B cell (primary cell): ENCODE measurements at regions not wholly inside any gene's neighbourhood (a gene's known extent, or its start where the extent isn't known, plus 50 kb on each side); places are given as distances from the start of the nearest gene placed in this dataset.

Source experiments
- ATAC-seq: fragments of 200-7000 bp; cut with Tn5 transposase; one replicate; pipeline ENCODE4 v1.10.0; 2021; ENCODE audit warnings: low read depth, mild to moderate bottlenecking, moderate number of reproducible peaks, moderate library complexity
- CTCF ChIA-PET: fragments of 350-600 bp; sonication (Branson Sonifier 250); formaldehyde crosslinking; loops from one replicate; lab custom pipeline; 2021; ENCODE audit warnings: antibody characterized with exemption, inconsistent platforms; lab: Charles Lee
- POLR2A ChIA-PET: fragments of 350-600 bp; sonication (Branson Sonifier 250); formaldehyde crosslinking; loops from one replicate; lab custom pipeline; 2021; ENCODE audit warnings: antibody characterized with exemption; lab: Charles Lee
- DNase-seq: peaks from one replicate; pipeline ENCODE4 v3.0.0; 2013
- H2AFZ ChIP-seq: 2 replicates; pipeline ENCODE4 v1.6.1; 2012; ENCODE audit warnings: mild to moderate bottlenecking, low read depth, low read length; ENCODE audit not compliant: insufficient read depth, poor library complexity, severe bottlenecking
- H3K27ac ChIP-seq, 2 donors: 1 replicate in 1 of 2; 2 replicates in 1 of 2; pipeline ENCODE4 v1.5.1; 2012 to 2013; ENCODE audit warnings: low read length in 2 of 2, mild to moderate bottlenecking in 2 of 2, moderate library complexity in 1 of 2
- H3K27me3 ChIP-seq, 4 experiments: fragments of 200-600 bp in 1 of 4; sonication (generic) in 1 of 4; replicated peaks in 1 of 4; 1 replicate in 2 of 4; 2 replicates in 2 of 4; pipeline versions ENCODE4 v1.6.1 to v1.7.0; 2013 to 2016; ENCODE audit warnings: low read length in 3 of 4, mild to moderate bottlenecking in 2 of 4, mixed read lengths in 1 of 4, moderate library complexity in 1 of 4; ENCODE audit not compliant: insufficient read depth in 4 of 4, control insufficient read depth in 3 of 4; ENCODE audit errors: control extremely low read depth in 1 of 4
- H3K36me3 ChIP-seq, 2 experiments: replicated peaks in 1 of 2; 1 replicate in 1 of 2; 2 replicates in 1 of 2; pipeline versions ENCODE4 v1.6.1 to v1.7.1; 2013; ENCODE audit warnings: low read length in 1 of 2; ENCODE audit not compliant: insufficient read depth in 2 of 2, control insufficient read depth in 1 of 2; ENCODE audit errors: control extremely low read depth in 1 of 2, extremely low read depth in 1 of 2
- H3K4me1 ChIP-seq, 2 donors: fragments of 200-600 bp in 1 of 2; sonication (generic) in 1 of 2; 1 replicate in 1 of 2; 2 replicates in 1 of 2; pipeline versions ENCODE4 v1.5.1 to v1.6.1; 2013 to 2017; ENCODE audit warnings: low read length in 2 of 2; ENCODE audit not compliant: control insufficient read depth in 2 of 2, insufficient read depth in 2 of 2
- H3K4me2 ChIP-seq: replicated peaks from 2 replicates; pipeline ENCODE3; 2012; ENCODE audit warnings: mild to moderate bottlenecking, low read depth, low read length; ENCODE audit not compliant: poor library complexity, severe bottlenecking
- H3K4me3 ChIP-seq, 5 experiments: fragments of 200-600 bp in 1 of 5; sonication (generic) in 1 of 5; 1 replicate in 3 of 5; 2 replicates in 2 of 5; pipeline versions ENCODE4 v1.5.1 to v1.7.0; 2011 to 2016; ENCODE audit warnings: low read length in 4 of 5, mild to moderate bottlenecking in 4 of 5, low read depth in 2 of 5, control low read depth in 1 of 5, moderate library complexity in 1 of 5; ENCODE audit not compliant: insufficient read depth in 1 of 5; ENCODE audit errors: control extremely low read depth in 1 of 5, extremely low read depth in 1 of 5
- H3K79me2 ChIP-seq: fragments of 200-600 bp; sonication (generic); one replicate; pipeline ENCODE4 v1.6.0; 2016; ENCODE audit warnings: low read length; ENCODE audit not compliant: control insufficient read depth, insufficient read depth
- H3K9ac ChIP-seq: fragments of 200-600 bp; sonication (generic); 2 replicates; pipeline ENCODE4 v1.6.1; 2017; ENCODE audit warnings: mild to moderate bottlenecking, low read length, moderate library complexity
- H3K9me3 ChIP-seq, 3 donors: one replicate each; pipeline versions ENCODE4 v1.6.1 to v1.7.1; 2013; ENCODE audit warnings: low read length in 2 of 3; ENCODE audit not compliant: control insufficient read depth in 2 of 3, insufficient read depth in 1 of 3; ENCODE audit errors: control extremely low read depth in 1 of 3
- H4K20me1 ChIP-seq: 2 replicates; pipeline ENCODE4 v1.6.0; 2012; ENCODE audit warnings: mild to moderate bottlenecking, low read length; ENCODE audit not compliant: insufficient read depth, control insufficient read depth, poor library complexity, severe bottlenecking
- H3K27ac Mint-ChIP-seq: one replicate; pipeline ENCODE4 v1.8.0; 2021; ENCODE audit warnings: mixed read lengths
- H3K27me3 Mint-ChIP-seq: one replicate; pipeline ENCODE4 v1.8.0; 2021; ENCODE audit warnings: mixed read lengths
- H3K4me1 Mint-ChIP-seq: one replicate; pipeline ENCODE4 v1.8.0; 2021; ENCODE audit warnings: mixed read lengths
- H3K4me3 Mint-ChIP-seq: one replicate; pipeline ENCODE4 v1.8.0; 2021; ENCODE audit warnings: mixed read lengths
- H3K9me3 Mint-ChIP-seq: one replicate; pipeline ENCODE4 v1.8.0; 2022; ENCODE audit warnings: mixed read lengths; ENCODE audit not compliant: insufficient read depth
- CTCF ChIP-seq: fragments of 200-600 bp; IDR thresholded peaks from one replicate; pipeline ENCODE4 v1.8.0; 2022; ENCODE audit warnings: antibody characterized with exemption, mild to moderate bottlenecking
- EZH2 ChIP-seq: IDR thresholded peaks from 2 replicates; pipeline ENCODE4 v1.6.1; 2012; ENCODE audit warnings: borderline replicate concordance, low read depth, mild to moderate bottlenecking, moderate library complexity, low read length; ENCODE audit not compliant: insufficient read depth, poor library complexity, severe bottlenecking
- WGBS: methylation state at CpG from one replicate; pipeline ENCODE4 v1.1.5; 2013; ENCODE audit warnings: missing lambda C conversion rate; ENCODE audit not compliant: insufficient coverage; 5-methylcytosine and 5-hydroxymethylcytosine counted together
- intact Hi-C: fragments of 100-400 bp; cut with micrococcal nuclease; formaldehyde crosslinking; loops from one replicate; pipeline ENCODE4 v1.10.0; 2022

GRCh38 chr4:115491686-115492085 is 378.3 kb upstream of the NDST4 start:
- no peaks in the 10 kb centered on the region for H3K27me3 Mint-ChIP-seq
- H3K9me3 ChIP-seq: peaks cover 0 to 4% (median 0%) of the 10 kb centered on the region in 3 donors
- ATAC-seq (no peak), DNase-seq (no peak)
- H3K4me1 ChIP-seq: no peaks in the 10 kb centered on the region
- H3K4me3 ChIP-seq: no peak overlapping the region
- H3K27ac ChIP-seq: no peak overlapping the region
- H3K4me2 ChIP-seq: no peak overlapping the region
- H3K4me1 Mint-ChIP-seq: no peaks in the 10 kb centered on the region
- intact Hi-C loops: no loop called here
- no peak overlapping the region for H3K27ac Mint-ChIP-seq
- no CpG with 5 or more reads among the region's 1 CpG for WGBS
- H3K9ac ChIP-seq: no peak overlapping the region
- no peaks in the 10 kb centered on the region for H3K9me3 Mint-ChIP-seq
- H4K20me1 ChIP-seq: no peaks in the 10 kb centered on the region
- no peak for TF ChIP-seq EZH2
- no peak for TF ChIP-seq CTCF
- no peaks in the 10 kb centered on the region for H3K79me2 ChIP-seq
- H3K36me3 ChIP-seq: no peaks in the 10 kb centered on the region
- H3K4me3 Mint-ChIP-seq: no peak overlapping the region
- POLR2A ChIA-PET: no interaction called here
- H3K27me3 ChIP-seq: no peaks in the 10 kb centered on the region
- CTCF ChIA-PET: no interaction called here
- no peak overlapping the region for H2AFZ ChIP-seq

GRCh38 chr4:115489279-115489678 is 375.9 kb upstream of the NDST4 start:
- Histone ChIP-seq H3K9me3 (peaks cover 0 to 4% (median 0%) of the 10 kb centered on the region in 3 donors), H4K20me1 (no peaks in the 10 kb centered on the region), H3K9ac (no peak overlapping the region), H3K27me3 (no peaks in the 10 kb centered on the region), H3K4me3 (no peak overlapping the region), H3K4me1 (no peaks in the 10 kb centered on the region), H3K79me2 (no peaks in the 10 kb centered on the region), H2AFZ (no peak overlapping the region), H3K36me3 (no peaks in the 10 kb centered on the region), H3K4me2 (no peak overlapping the region), H3K27ac (no peak overlapping the region)
- H3K4me1 Mint-ChIP-seq: no peaks in the 10 kb centered on the region
- ChIA-PET CTCF (no interaction called here), POLR2A (no interaction called here)
- H3K9me3 Mint-ChIP-seq: no peaks in the 10 kb centered on the region
- TF ChIP-seq EZH2: no peak
- TF ChIP-seq CTCF: no peak
- ATAC-seq (no peak), DNase-seq (no peak)
- intact Hi-C loops: no loop called here
- H3K27ac Mint-ChIP-seq: no peak overlapping the region
- no peaks in the 10 kb centered on the region for H3K27me3 Mint-ChIP-seq
- H3K4me3 Mint-ChIP-seq: no peak overlapping the region
- WGBS: 75% methylated on average over 2 of the region's 2 CpGs
